ENCODE measurements at regions not wholly inside any gene's neighbourhood (a gene's known extent, or its start where the extent isn't known, plus 50 kb on each side); places are given as distances from the start of the nearest gene placed in this dataset.

DNA sequence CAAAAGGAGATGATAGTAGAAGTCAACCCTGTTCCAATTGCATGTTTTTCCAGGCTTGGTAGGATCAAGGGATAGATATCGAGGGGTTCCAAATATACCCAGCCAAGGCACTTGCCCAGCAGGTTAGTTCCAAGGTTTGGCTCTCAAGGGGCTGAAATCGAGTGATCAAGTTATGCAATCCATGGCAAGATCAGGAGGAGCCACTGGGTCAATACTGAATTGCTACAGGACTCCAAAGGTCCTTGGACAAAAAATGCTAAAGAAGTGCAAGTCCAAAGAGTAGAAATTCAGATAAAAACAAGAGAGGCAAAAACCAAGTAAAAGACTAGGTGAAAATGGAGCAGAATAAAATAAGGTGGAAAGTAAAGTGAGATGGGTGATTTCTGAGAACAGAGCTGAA is 179.1 kb upstream of the RFX3 start:
- Mint-ChIP-seq H3K9me3 (peaks cover 5% of the 10 kb centered on the region), H3K4me3 (no peak overlapping the region), H3K27ac (no peak overlapping the region), H3K27me3 (peaks cover 19 to 44% of the 10 kb centered on the region in 2 donors), H3K4me1 (ENCODE audit: low read depth in 2 of 2) (no peaks in the 10 kb centered on the region), H3K36me3 (no peaks in the 10 kb centered on the region)
- no peak for ATAC-seq
- no peak for DNase-seq (ENCODE audit: low spot score)

- no peak overlapping the region for H3K4me3 Mint-ChIP-seq
- H3K27ac Mint-ChIP-seq: no peak overlapping the region
- no peak for ATAC-seq
- no peaks in the 10 kb centered on the region for H3K4me1 Mint-ChIP-seq (ENCODE audit: low read depth in 2 of 2)
- peaks cover 18 to 57% of the 10 kb centered on the region in 2 donors for H3K27me3 Mint-ChIP-seq
- DNase-seq (ENCODE audit: low spot score): no peak
- H3K9me3 Mint-ChIP-seq: peaks cover 5% of the 10 kb centered on the region
- H3K36me3 Mint-ChIP-seq: no peaks in the 10 kb centered on the region
These were observed 175.0 kb upstream of the RFX3 start for GRCh38 chr9:3700772-3701171.

DNA sequence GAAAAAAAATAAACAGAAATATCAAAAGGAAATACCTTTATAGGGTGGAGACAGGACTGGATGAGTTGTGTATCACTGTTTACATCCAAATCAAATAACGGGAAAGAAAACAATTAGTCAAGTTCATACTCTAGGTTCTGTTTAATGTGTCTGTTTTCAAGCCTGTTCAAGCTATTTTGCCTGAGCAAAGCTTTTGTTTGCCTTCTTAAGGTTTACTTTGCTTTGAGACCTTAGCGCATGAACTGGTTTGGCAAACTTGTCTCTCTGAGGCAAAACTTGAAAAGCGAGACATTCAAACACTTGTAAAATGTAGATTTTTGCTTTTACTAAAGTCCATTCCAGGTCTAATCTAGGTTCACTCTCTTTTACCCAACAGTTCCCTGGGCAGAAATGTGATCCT is 174.1 kb upstream of the RFX3 start:
- Mint-ChIP-seq H3K27ac (no peak overlapping the region), H3K4me3 (no peak overlapping the region), H3K4me1 (ENCODE audit: low read depth in 2 of 2) (no peaks in the 10 kb centered on the region), H3K9me3 (peaks cover 5% of the 10 kb centered on the region), H3K27me3 (peaks cover 18 to 50% of the 10 kb centered on the region in 2 donors), H3K36me3 (no peaks in the 10 kb centered on the region)
- DNase-seq (ENCODE audit: low spot score) (no peak), ATAC-seq (no peak)

DNA sequence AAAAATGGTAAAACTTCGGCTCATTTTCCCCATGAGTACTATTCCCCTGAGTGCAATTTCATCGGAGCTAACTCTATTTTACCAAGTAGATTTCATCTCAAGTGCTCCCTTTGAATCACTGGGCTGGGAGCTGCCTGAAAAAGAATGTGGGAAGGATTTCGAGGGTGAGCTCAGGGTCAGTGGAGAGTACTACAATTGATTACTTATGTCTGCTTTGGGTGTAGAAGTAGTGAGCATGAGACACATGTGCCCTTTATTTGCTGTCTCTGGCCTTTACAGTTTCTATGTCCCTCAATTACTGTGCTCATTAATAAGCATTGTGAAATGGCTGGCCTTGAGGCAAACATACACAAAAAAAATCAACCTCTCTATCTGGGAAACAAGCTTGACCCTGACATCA is 172.7 kb upstream of the RFX3 start:
- Mint-ChIP-seq H3K9me3 (peaks cover 7% of the 10 kb centered on the region), H3K36me3 (no peaks in the 10 kb centered on the region), H3K4me3 (no peak overlapping the region), H3K4me1 (ENCODE audit: low read depth in 2 of 2) (no peaks in the 10 kb centered on the region), H3K27ac (no peak overlapping the region), H3K27me3 (peaks cover 15 to 42% of the 10 kb centered on the region in 2 donors)
- no peak for ATAC-seq
- no peak for DNase-seq (ENCODE audit: low spot score)

DNA sequence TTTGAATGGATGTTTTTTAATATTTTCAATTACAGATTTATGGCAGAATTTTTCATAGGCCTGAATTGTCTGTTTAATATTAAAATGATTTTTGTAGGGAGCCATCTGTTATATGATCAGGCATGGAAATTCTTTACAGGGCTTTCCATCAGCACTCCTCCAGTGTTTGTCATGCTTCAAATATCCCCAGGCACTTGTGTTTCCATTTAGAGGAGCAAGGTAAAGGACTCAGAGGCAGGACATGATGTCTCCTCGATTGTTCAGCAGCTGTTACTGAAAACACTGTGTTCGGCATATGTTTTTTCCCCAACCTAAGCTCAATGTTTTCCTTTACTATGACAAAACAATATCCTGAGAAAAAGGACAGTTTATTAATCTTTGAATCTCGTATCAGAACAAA is 172.3 kb upstream of the RFX3 start:
- Mint-ChIP-seq H3K36me3 (no peaks in the 10 kb centered on the region), H3K9me3 (peaks cover 7% of the 10 kb centered on the region), H3K27me3 (peaks cover 15 to 42% of the 10 kb centered on the region in 2 donors), H3K27ac (no peak overlapping the region), H3K4me1 (ENCODE audit: low read depth in 2 of 2) (no peaks in the 10 kb centered on the region), H3K4me3 (no peak overlapping the region)
- ATAC-seq (no peak), DNase-seq (ENCODE audit: low spot score) (no peak)

GRCh38 chr9:3696368-3696767 is 170.6 kb upstream of the RFX3 start:
- no peaks in the 10 kb centered on the region for H3K4me1 Mint-ChIP-seq (ENCODE audit: low read depth in 2 of 2)
- no peak for ATAC-seq
- no peak overlapping the region for H3K27ac Mint-ChIP-seq
- H3K36me3 Mint-ChIP-seq: no peaks in the 10 kb centered on the region
- DNase-seq (ENCODE audit: low spot score): no peak
- H3K4me3 Mint-ChIP-seq: no peak overlapping the region
- H3K9me3 Mint-ChIP-seq: peaks cover 7% of the 10 kb centered on the region
- H3K27me3 Mint-ChIP-seq: peaks cover 13 to 48% of the 10 kb centered on the region in 2 donors

GRCh38 chr9:3692606-3693005 is 166.8 kb upstream of the RFX3 start:
- Mint-ChIP-seq H3K36me3 (no peaks in the 10 kb centered on the region), H3K4me1 (ENCODE audit: low read depth in 2 of 2) (no peaks in the 10 kb centered on the region), H3K27me3 (peaks cover 0 to 15% of the 10 kb centered on the region in 2 donors), H3K4me3 (no peak overlapping the region), H3K27ac (no peak overlapping the region), H3K9me3 (peaks cover 3% of the 10 kb centered on the region)
- DNase-seq (ENCODE audit: low spot score): no peak
- ATAC-seq: no peak

DNA sequence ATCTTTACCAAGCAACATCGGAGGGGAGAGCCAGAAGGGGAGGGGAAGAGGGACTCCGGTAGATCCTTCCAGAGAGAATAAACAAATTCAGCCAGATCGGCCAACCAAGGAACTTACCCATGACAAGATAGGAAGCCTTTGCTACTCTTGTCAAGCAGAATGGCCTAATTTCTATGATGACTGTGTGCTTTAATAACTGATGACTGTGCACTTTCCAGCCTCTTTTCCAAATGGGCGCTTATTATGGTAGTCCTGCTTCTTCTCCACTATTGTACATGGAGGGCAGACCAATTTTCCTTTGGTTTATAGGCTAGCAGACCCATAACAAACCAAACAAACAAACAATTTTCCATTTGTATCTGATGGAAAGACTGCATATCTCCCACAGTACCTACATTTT is 163.8 kb upstream of the RFX3 start:
- ATAC-seq (no peak), DNase-seq (ENCODE audit: low spot score) (no peak)
- H3K4me3 Mint-ChIP-seq: no peak overlapping the region
- H3K27me3 Mint-ChIP-seq: peaks cover 0 to 8% of the 10 kb centered on the region in 2 donors
- H3K36me3 Mint-ChIP-seq: no peaks in the 10 kb centered on the region
- H3K4me1 Mint-ChIP-seq (ENCODE audit: low read depth in 2 of 2): no peaks in the 10 kb centered on the region
- no peak overlapping the region for H3K27ac Mint-ChIP-seq
- H3K9me3 Mint-ChIP-seq: peaks cover 3% of the 10 kb centered on the region

- Mint-ChIP-seq H3K27ac (no peak overlapping the region), H3K9me3 (no peaks in the 10 kb centered on the region), H3K36me3 (no peaks in the 10 kb centered on the region), H3K4me3 (no peak overlapping the region), H3K27me3 (peaks cover 0 to under 1% of the 10 kb centered on the region in 2 donors), H3K4me1 (ENCODE audit: low read depth in 2 of 2) (no peaks in the 10 kb centered on the region)
- ATAC-seq: no peak
- DNase-seq (ENCODE audit: low spot score): no peak
These were observed 161.3 kb upstream of the RFX3 start for GRCh38 chr9:3687145-3687544.

- no peaks in the 10 kb centered on the region for H3K36me3 Mint-ChIP-seq
- no peak overlapping the region for H3K27ac Mint-ChIP-seq
- DNase-seq (ENCODE audit: low spot score) (no peak), ATAC-seq (no peak)
- no peak overlapping the region for H3K4me3 Mint-ChIP-seq
- no peaks in the 10 kb centered on the region for H3K27me3 Mint-ChIP-seq
- H3K9me3 Mint-ChIP-seq: no peaks in the 10 kb centered on the region
- no peaks in the 10 kb centered on the region for H3K4me1 Mint-ChIP-seq (ENCODE audit: low read depth in 2 of 2)
These were observed 156.4 kb upstream of the RFX3 start for GRCh38 chr9:3682186-3682585.

GRCh38 chr9:3677541-3677940 is 151.7 kb upstream of the RFX3 start:
- Mint-ChIP-seq H3K27ac (no peak overlapping the region), H3K9me3 (no peaks in the 10 kb centered on the region), H3K4me3 (no peak overlapping the region), H3K36me3 (no peaks in the 10 kb centered on the region), H3K27me3 (no peaks in the 10 kb centered on the region), H3K4me1 (ENCODE audit: low read depth in 2 of 2) (no peaks in the 10 kb centered on the region)
- DNase-seq (ENCODE audit: low spot score) (no peak), ATAC-seq (no peak)

GRCh38 chr9:3676766-3677165 is 151.0 kb upstream of the RFX3 start:
- H3K4me3 Mint-ChIP-seq: no peak overlapping the region
- ATAC-seq (no peak), DNase-seq (ENCODE audit: low spot score) (no peak)
- no peaks in the 10 kb centered on the region for H3K9me3 Mint-ChIP-seq
- H3K36me3 Mint-ChIP-seq: no peaks in the 10 kb centered on the region
- H3K27ac Mint-ChIP-seq: no peak overlapping the region
- no peaks in the 10 kb centered on the region for H3K27me3 Mint-ChIP-seq
- H3K4me1 Mint-ChIP-seq (ENCODE audit: low read depth in 2 of 2): no peaks in the 10 kb centered on the region

GRCh38 chr9:3675946-3676345 is 150.1 kb upstream of the RFX3 start:
- DNase-seq (ENCODE audit: low spot score): no peak
- H3K4me3 Mint-ChIP-seq: no peak overlapping the region

DNA sequence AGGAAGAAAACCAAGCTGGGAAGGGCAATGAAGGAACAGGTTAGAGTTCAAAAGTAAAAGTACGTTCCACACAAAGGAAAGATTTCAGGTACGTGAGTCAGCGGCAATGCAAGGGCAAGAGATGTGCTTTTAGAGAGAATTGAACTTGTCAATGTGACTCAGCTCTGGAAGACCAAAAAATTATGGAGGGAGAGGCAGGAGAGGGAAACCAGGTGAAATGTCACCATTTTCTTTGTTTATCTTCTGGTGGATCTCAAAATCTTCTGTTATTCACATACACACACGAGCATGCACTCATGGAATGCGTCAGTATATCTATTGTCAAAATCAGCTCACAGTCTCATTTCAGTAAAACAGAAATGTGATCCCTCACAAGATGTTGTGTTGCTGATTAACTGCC is 148.8 kb upstream of the RFX3 start:
- Mint-ChIP-seq H3K4me3 (no peak overlapping the region), H3K36me3 (no peaks in the 10 kb centered on the region), H3K9me3 (no peaks in the 10 kb centered on the region), H3K27ac (no peak overlapping the region), H3K4me1 (ENCODE audit: low read depth in 2 of 2) (no peaks in the 10 kb centered on the region), H3K27me3 (no peaks in the 10 kb centered on the region)
- ATAC-seq (no peak), DNase-seq (ENCODE audit: low spot score) (no peak)

More at GRCh38 chr9:3675946-3676345, 150.1 kb upstream of the RFX3 start:
- Mint-ChIP-seq H3K9me3 (no peaks in the 10 kb centered on the region), H3K27ac (no peak overlapping the region), H3K36me3 (no peaks in the 10 kb centered on the region), H3K4me1 (ENCODE audit: low read depth in 2 of 2) (no peaks in the 10 kb centered on the region), H3K27me3 (no peaks in the 10 kb centered on the region)
- no peak for ATAC-seq

GRCh38 chr9:3672399-3672798 is 146.6 kb upstream of the RFX3 start:
- Mint-ChIP-seq H3K36me3 (no peaks in the 10 kb centered on the region), H3K4me1 (ENCODE audit: low read depth in 2 of 2) (no peaks in the 10 kb centered on the region), H3K27me3 (no peaks in the 10 kb centered on the region), H3K4me3 (no peak overlapping the region), H3K27ac (no peak overlapping the region), H3K9me3 (no peaks in the 10 kb centered on the region)
- DNase-seq (ENCODE audit: low spot score) (no peak), ATAC-seq (no peak)
